ENCODE measurements at regions not wholly inside any gene's neighbourhood (a gene's known extent, or its start where the extent isn't known, plus 50 kb on each side); places are given as distances from the start of the nearest gene placed in this dataset.
A peak's percentile ranks its signal among the peaks of the same experiment; 100 is the strongest.

- TF ChIP-seq EP300 (IDR thresholded peaks at IDR 0.05) (no peak), POLR2A (IDR thresholded peaks at IDR 0.05) (no peak), CTCF (IDR thresholded peaks at IDR 0.05) (no peak)
- DNase-seq (ENCODE audit: low spot score in 2 of 2), result no peak
- no peaks in the 10 kb centered on the region for H3K9me3 ChIP-seq
- H3K36me3 ChIP-seq, result no peaks in the 10 kb centered on the region
- 81 to 84% methylated on average over 5 of the region's 5 CpGs for WGBS, 2 donors
- H3K27ac ChIP-seq, result no peak overlapping the region
- H3K4me1 ChIP-seq, result peaks cover 0 to 14% (median 4%) of the 10 kb centered on the region in 4 donors
- H3K27me3 ChIP-seq, result no peaks in the 10 kb centered on the region
- H3K4me3 ChIP-seq, result no peak overlapping the region
Observed at GRCh38 chr13:44255771-44256364, 117.8 kb upstream of the SERP2 start.

GRCh38 chr13:44257796-44258195 lies 115.8 kb upstream of the SERP2 start:
- DNase-seq (ENCODE audit: low spot score in 2 of 2), result no peak
- Histone ChIP-seq H3K27me3 (no peaks in the 10 kb centered on the region), H3K27ac (no peak overlapping the region), H3K4me3 (no peak overlapping the region), H3K9me3 (no peaks in the 10 kb centered on the region), H3K36me3 (no peaks in the 10 kb centered on the region), H3K4me1 (peaks cover 0 to 14% (median 4%) of the 10 kb centered on the region in 4 donors)
- no peak for TF ChIP-seq POLR2A (IDR thresholded peaks at IDR 0.05)
- WGBS, 2 donors, result 96 to 98% methylated on average over 4 of the region's 4 CpGs

- Histone ChIP-seq H3K27me3 (no peaks in the 10 kb centered on the region), H3K27ac (peak overlapping the region in 3 of 4 donors; percentile 19 to 55 (median 32)), H3K9me3 (no peaks in the 10 kb centered on the region), H3K36me3 (no peaks in the 10 kb centered on the region), H3K4me1 (peaks cover 0 to 19% (median 6%) of the 10 kb centered on the region in 4 donors), H3K4me3 (no peak overlapping the region)
- peak in 1 of 2 donors; percentile 50 for DNase-seq (ENCODE audit: low spot score in 2 of 2)
- no peak for TF ChIP-seq EP300 (IDR thresholded peaks at IDR 0.05)
- TF ChIP-seq CTCF (IDR thresholded peaks at IDR 0.05), result no peak
- TF ChIP-seq POLR2A (IDR thresholded peaks at IDR 0.05), result no peak
- 54 to 64% methylated on average over 12 of the region's 12 CpGs for WGBS, 2 donors
Observed at GRCh38 chr13:44259045-44260027, 114.3 kb upstream of the SERP2 start.

GRCh38 chr13:44260336-44260735 lies 113.3 kb upstream of the SERP2 start:
- TF ChIP-seq CTCF (IDR thresholded peaks at IDR 0.05) (no peak), EP300 (IDR thresholded peaks at IDR 0.05) (no peak), POLR2A (IDR thresholded peaks at IDR 0.05) (no peak)
- H3K27ac ChIP-seq, result peak overlapping the region in 1 of 4 donors; percentile 55
- H3K27me3 ChIP-seq, result no peaks in the 10 kb centered on the region
- 88 to 96% methylated on average over 2 of the region's 2 CpGs for WGBS, 2 donors
- no peak for DNase-seq (ENCODE audit: low spot score in 2 of 2)
- H3K4me1 ChIP-seq, result peaks cover 0 to 21% (median 7%) of the 10 kb centered on the region in 4 donors
- no peaks in the 10 kb centered on the region for H3K9me3 ChIP-seq
- H3K4me3 ChIP-seq, result no peak overlapping the region
- no peaks in the 10 kb centered on the region for H3K36me3 ChIP-seq

- no peak for DNase-seq (ENCODE audit: low spot score in 2 of 2)
- no peaks in the 10 kb centered on the region for H3K27me3 ChIP-seq
- no peak overlapping the region for H3K4me3 ChIP-seq
- H3K4me1 ChIP-seq, result peaks cover 0 to 21% (median 7%) of the 10 kb centered on the region in 4 donors
- no peaks in the 10 kb centered on the region for H3K36me3 ChIP-seq
- WGBS, 2 donors, result 68 to 69% methylated on average over 20 of the region's 20 CpGs
- H3K9me3 ChIP-seq, result no peaks in the 10 kb centered on the region
- TF ChIP-seq POLR2A (IDR thresholded peaks at IDR 0.05), result no peak
- no peak for TF ChIP-seq CTCF (IDR thresholded peaks at IDR 0.05)
- no peak for TF ChIP-seq EP300 (IDR thresholded peaks at IDR 0.05)
- peak overlapping the region in 2 of 4 donors; percentile 54 to 70 for H3K27ac ChIP-seq
Observed at GRCh38 chr13:44263751-44264620, 109.6 kb upstream of the SERP2 start.

Measured in tibial nerve (tissue), 4 donors.